ENCODE measurements at regions not wholly inside any gene's neighbourhood (a gene's known extent, or its start where the extent isn't known, plus 50 kb on each side); places are given as distances from the start of the nearest gene placed in this dataset.

DNA sequence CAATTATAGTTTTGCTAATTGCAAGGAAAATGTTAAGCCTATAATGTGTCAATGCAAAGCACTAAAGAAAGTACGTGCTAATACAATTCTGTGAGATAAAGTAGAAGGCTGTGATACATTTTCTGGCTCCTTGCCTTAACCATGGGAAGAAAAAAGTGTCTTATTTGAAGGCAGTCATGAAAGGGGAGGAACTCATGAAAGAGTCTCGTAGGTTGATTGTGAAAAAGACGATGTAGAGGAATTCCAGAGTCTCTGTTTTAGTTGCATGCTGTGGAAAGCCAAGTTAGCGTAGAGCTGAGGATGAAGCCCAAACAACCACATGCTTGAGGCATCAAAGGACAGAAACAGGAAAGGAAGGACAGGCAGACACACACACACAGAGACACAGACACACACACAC, 214.1 kb downstream of the MEIS1 start:
- H4K12ac ChIP-seq (ENCODE audit: low read depth, low read length), result no peak overlapping the region
- no peaks in the 10 kb centered on the region for H3K27me3 ChIP-seq (ENCODE audit: insufficient read depth, low read length)
- H3K9ac ChIP-seq (ENCODE audit: low read length), result no peak overlapping the region
- no peaks in the 10 kb centered on the region for H3K9me3 ChIP-seq (ENCODE audit: insufficient read depth, low read depth, low read length)
- H3K14ac ChIP-seq (ENCODE audit: low read length), result no peak overlapping the region
- no peak for DNase-seq
- H3K36me3 ChIP-seq (ENCODE audit: control insufficient read depth in 1 of 2, insufficient read depth in 2 of 2, low read length in 2 of 2), result no peaks in the 10 kb centered on the region
- H3K23ac ChIP-seq (ENCODE audit: low read length), result no peak overlapping the region
- no CpG with 5 or more reads among the region's 4 CpGs for WGBS (ENCODE audit: extremely low coverage, insufficient coverage, insufficient read length)
- H2AK5ac ChIP-seq (ENCODE audit: low read length), result no peak overlapping the region
- no peak overlapping the region for H4K91ac ChIP-seq (ENCODE audit: low read depth, low read length)
- no peak overlapping the region for H2BK120ac ChIP-seq (ENCODE audit: insufficient read depth, low read length, poor library complexity)
- H3K4me1 ChIP-seq (ENCODE audit: control insufficient read depth in 1 of 2, insufficient read depth in 2 of 2, low read length in 2 of 2), result no peaks in the 10 kb centered on the region
- H3K18ac ChIP-seq (ENCODE audit: low read length), result no peak overlapping the region
- no peaks in the 10 kb centered on the region for H3K79me2 ChIP-seq (ENCODE audit: control insufficient read depth, insufficient read depth, low read length, poor library complexity)
- H3K4me3 ChIP-seq (ENCODE audit: low read depth, low read length), result no peak overlapping the region
- no peaks in the 10 kb centered on the region for H3K79me1 ChIP-seq (ENCODE audit: low read length)
- H3K4ac ChIP-seq (ENCODE audit: low read depth, low read length), result no peak overlapping the region
- no peak overlapping the region for H3K4me2 ChIP-seq (ENCODE audit: low read length)
- no peak overlapping the region for H2BK12ac ChIP-seq (ENCODE audit: low read length)
- H4K8ac ChIP-seq (ENCODE audit: low read depth, low read length), result no peak overlapping the region
- H2AFZ ChIP-seq (ENCODE audit: insufficient read depth, low read length, poor library complexity), result no peak overlapping the region
- no peak overlapping the region for H3K27ac ChIP-seq (ENCODE audit: low read depth, low read length)
- no peak overlapping the region for H2BK5ac ChIP-seq (ENCODE audit: low read depth, low read length, poor library complexity)

DNA sequence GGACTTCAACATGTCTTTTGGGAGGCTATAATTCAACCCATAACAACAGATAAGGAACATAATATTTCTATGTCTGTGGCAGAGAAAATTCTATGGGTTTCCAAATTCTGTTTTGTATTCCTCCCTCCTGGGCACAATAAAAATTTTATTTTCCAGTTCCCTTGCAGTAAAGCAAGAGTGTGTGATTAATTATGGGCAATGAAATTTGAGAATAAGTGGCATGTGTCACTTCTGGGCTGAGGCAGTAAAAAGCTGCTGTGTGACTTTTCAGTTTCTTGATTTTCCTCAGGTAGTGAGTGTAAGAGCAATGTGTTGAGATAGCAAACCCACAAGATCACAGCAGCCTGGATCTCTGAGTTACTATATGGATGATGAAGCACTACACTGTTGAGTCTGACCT, 216.4 kb downstream of the MEIS1 start:
- Histone ChIP-seq H3K79me2 (ENCODE audit: control insufficient read depth, insufficient read depth, low read length, poor library complexity) (no peaks in the 10 kb centered on the region), H2AK5ac (ENCODE audit: low read length) (no peak overlapping the region), H3K4ac (ENCODE audit: low read depth, low read length) (no peak overlapping the region), H3K4me1 (ENCODE audit: control insufficient read depth in 1 of 2, insufficient read depth in 2 of 2, low read length in 2 of 2) (no peaks in the 10 kb centered on the region), H2BK12ac (ENCODE audit: low read length) (no peak overlapping the region), H3K4me3 (ENCODE audit: low read depth, low read length) (no peak overlapping the region), H2BK120ac (ENCODE audit: insufficient read depth, low read length, poor library complexity) (no peak overlapping the region), H4K8ac (ENCODE audit: low read depth, low read length) (no peak overlapping the region), H3K36me3 (ENCODE audit: control insufficient read depth in 1 of 2, insufficient read depth in 2 of 2, low read length in 2 of 2) (no peaks in the 10 kb centered on the region), H2AFZ (ENCODE audit: insufficient read depth, low read length, poor library complexity) (no peak overlapping the region), H3K23ac (ENCODE audit: low read length) (no peak overlapping the region), H3K18ac (ENCODE audit: low read length) (no peak overlapping the region), H3K79me1 (ENCODE audit: low read length) (no peaks in the 10 kb centered on the region), H3K27ac (ENCODE audit: low read depth, low read length) (no peak overlapping the region), H3K27me3 (ENCODE audit: insufficient read depth, low read length) (no peaks in the 10 kb centered on the region), H2BK5ac (ENCODE audit: low read depth, low read length, poor library complexity) (no peak overlapping the region), H4K12ac (ENCODE audit: low read depth, low read length) (no peak overlapping the region), H3K9ac (ENCODE audit: low read length) (no peak overlapping the region), H4K91ac (ENCODE audit: low read depth, low read length) (no peak overlapping the region), H3K4me2 (ENCODE audit: low read length) (no peak overlapping the region), H3K14ac (ENCODE audit: low read length) (no peak overlapping the region), H3K9me3 (ENCODE audit: insufficient read depth, low read depth, low read length) (no peaks in the 10 kb centered on the region)
- no peak for DNase-seq

GRCh38 chr2:66660804-66661203, 225.9 kb downstream of the MEIS1 start:
- Histone ChIP-seq H3K23ac (ENCODE audit: low read length) (no peak overlapping the region), H3K9me3 (ENCODE audit: insufficient read depth, low read depth, low read length) (peaks cover 4% of the 10 kb centered on the region), H3K9ac (ENCODE audit: low read length) (no peak overlapping the region), H3K79me1 (ENCODE audit: low read length) (no peaks in the 10 kb centered on the region), H2BK5ac (ENCODE audit: low read depth, low read length, poor library complexity) (no peak overlapping the region), H3K36me3 (ENCODE audit: control insufficient read depth in 1 of 2, insufficient read depth in 2 of 2, low read length in 2 of 2) (no peaks in the 10 kb centered on the region), H3K4me2 (ENCODE audit: low read length) (no peak overlapping the region), H2AK5ac (ENCODE audit: low read length) (no peak overlapping the region), H4K91ac (ENCODE audit: low read depth, low read length) (no peak overlapping the region), H3K4ac (ENCODE audit: low read depth, low read length) (no peak overlapping the region), H3K4me1 (ENCODE audit: control insufficient read depth in 1 of 2, insufficient read depth in 2 of 2, low read length in 2 of 2) (no peaks in the 10 kb centered on the region), H3K14ac (ENCODE audit: low read length) (no peak overlapping the region), H2AFZ (ENCODE audit: insufficient read depth, low read length, poor library complexity) (no peak overlapping the region), H3K79me2 (ENCODE audit: control insufficient read depth, insufficient read depth, low read length, poor library complexity) (no peaks in the 10 kb centered on the region), H2BK120ac (ENCODE audit: insufficient read depth, low read length, poor library complexity) (no peak overlapping the region), H2BK12ac (ENCODE audit: low read length) (no peak overlapping the region), H4K8ac (ENCODE audit: low read depth, low read length) (no peak overlapping the region), H3K27me3 (ENCODE audit: insufficient read depth, low read length) (no peaks in the 10 kb centered on the region), H3K18ac (ENCODE audit: low read length) (no peak overlapping the region), H3K27ac (ENCODE audit: low read depth, low read length) (no peak overlapping the region), H3K4me3 (ENCODE audit: low read depth, low read length) (no peak overlapping the region), H4K12ac (ENCODE audit: low read depth, low read length) (no peak overlapping the region)
- no peak for DNase-seq

GRCh38 chr2:66661253-66662173, 226.6 kb downstream of the MEIS1 start:
- no peak overlapping the region for H4K8ac ChIP-seq (ENCODE audit: low read depth, low read length)
- H3K23ac ChIP-seq (ENCODE audit: low read length), result no peak overlapping the region
- peaks cover 4% of the 10 kb centered on the region for H3K9me3 ChIP-seq (ENCODE audit: insufficient read depth, low read depth, low read length)
- H2BK120ac ChIP-seq (ENCODE audit: insufficient read depth, low read length, poor library complexity), result no peak overlapping the region
- H4K12ac ChIP-seq (ENCODE audit: low read depth, low read length), result no peak overlapping the region
- WGBS (ENCODE audit: extremely low coverage, insufficient coverage, insufficient read length), result no CpG with 5 or more reads among the region's 10 CpGs
- H3K4me3 ChIP-seq (ENCODE audit: low read depth, low read length), result no peak overlapping the region
- no peak overlapping the region for H3K4ac ChIP-seq (ENCODE audit: low read depth, low read length)
- H3K9ac ChIP-seq (ENCODE audit: low read length), result no peak overlapping the region
- no peaks in the 10 kb centered on the region for H3K27me3 ChIP-seq (ENCODE audit: insufficient read depth, low read length)
- H3K79me1 ChIP-seq (ENCODE audit: low read length), result no peaks in the 10 kb centered on the region
- no peak overlapping the region for H2AFZ ChIP-seq (ENCODE audit: insufficient read depth, low read length, poor library complexity)
- H4K91ac ChIP-seq (ENCODE audit: low read depth, low read length), result no peak overlapping the region
- no peaks in the 10 kb centered on the region for H3K36me3 ChIP-seq (ENCODE audit: control insufficient read depth in 1 of 2, insufficient read depth in 2 of 2, low read length in 2 of 2)
- no peak overlapping the region for H3K27ac ChIP-seq (ENCODE audit: low read depth, low read length)
- H2BK12ac ChIP-seq (ENCODE audit: low read length), result no peak overlapping the region
- H3K14ac ChIP-seq (ENCODE audit: low read length), result no peak overlapping the region
- H2AK5ac ChIP-seq (ENCODE audit: low read length), result no peak overlapping the region
- no peak overlapping the region for H2BK5ac ChIP-seq (ENCODE audit: low read depth, low read length, poor library complexity)
- H3K79me2 ChIP-seq (ENCODE audit: control insufficient read depth, insufficient read depth, low read length, poor library complexity), result no peaks in the 10 kb centered on the region
- H3K4me2 ChIP-seq (ENCODE audit: low read length), result no peak overlapping the region
- no peak for DNase-seq
- H3K4me1 ChIP-seq (ENCODE audit: control insufficient read depth in 1 of 2, insufficient read depth in 2 of 2, low read length in 2 of 2), result no peaks in the 10 kb centered on the region
- H3K18ac ChIP-seq (ENCODE audit: low read length), result no peak overlapping the region
